Mesenchymal stem cell (in vitro differentiated cells and primary cell): ENCODE measurements at regions not wholly inside any gene's neighbourhood (a gene's known extent, or its start where the extent isn't known, plus 50 kb on each side); places are given as distances from the start of the nearest gene placed in this dataset.

Experiments
- DNase-seq: peaks from one replicate; pipeline ENCODE4 v3.0.0-alpha.2; 2013
- H2AFZ ChIP-seq: one replicate; pipeline ENCODE4 v1.6.1; 2013; ENCODE audit warnings: low read depth, mild to moderate bottlenecking, control low read depth, inconsistent platforms, low read length, moderate library complexity
- H2AK5ac ChIP-seq: 2 replicates; pipeline ENCODE4 v1.6.1; 2013; ENCODE audit warnings: low read length, moderate library complexity, mild to moderate bottlenecking, inconsistent platforms; ENCODE audit not compliant: severe bottlenecking
- H2BK120ac ChIP-seq: one replicate; pipeline ENCODE4 v1.6.1; 2013; ENCODE audit warnings: low read depth, mild to moderate bottlenecking, inconsistent platforms, low read length, moderate library complexity
- H2BK12ac ChIP-seq, 2 experiments: one replicate each; pipeline ENCODE4 v1.6.1; 2013; ENCODE audit warnings: inconsistent platforms in 2 of 2, low read length in 2 of 2, mild to moderate bottlenecking in 2 of 2, moderate library complexity in 2 of 2, control low read depth in 1 of 2
- H2BK15ac ChIP-seq: one replicate; pipeline ENCODE4 v1.6.1; 2013; ENCODE audit warnings: mild to moderate bottlenecking, low read depth, inconsistent platforms; ENCODE audit not compliant: poor library complexity, severe bottlenecking
- H2BK5ac ChIP-seq: 2 replicates; pipeline ENCODE4 v1.6.1; 2013; ENCODE audit warnings: low read depth, mild to moderate bottlenecking, low read length, control low read depth, inconsistent platforms; ENCODE audit not compliant: poor library complexity, severe bottlenecking
- H3K14ac ChIP-seq, 2 experiments: one replicate each; pipeline ENCODE4 v1.6.1; 2013; ENCODE audit warnings: inconsistent platforms in 2 of 2, low read length in 2 of 2, control low read depth in 1 of 2, mild to moderate bottlenecking in 1 of 2, moderate library complexity in 1 of 2
- H3K18ac ChIP-seq, 2 experiments: one replicate each; pipeline ENCODE4 v1.6.1; 2013; ENCODE audit warnings: inconsistent platforms in 2 of 2, low read length in 2 of 2, control low read depth in 1 of 2, low read depth in 1 of 2, mild to moderate bottlenecking in 1 of 2
- H3K23ac ChIP-seq, 2 experiments: one replicate each; pipeline ENCODE4 v1.6.1; 2013; ENCODE audit warnings: inconsistent platforms in 2 of 2, low read length in 2 of 2, mild to moderate bottlenecking in 2 of 2, moderate library complexity in 2 of 2, control low read depth in 1 of 2
- H3K27ac ChIP-seq: 2 replicates; pipeline ENCODE4 v1.5.1; 2013; ENCODE audit warnings: mild to moderate bottlenecking, moderate library complexity, low read length, control low read depth, inconsistent platforms; ENCODE audit not compliant: poor library complexity, severe bottlenecking
- H3K27me3 ChIP-seq, 2 experiments: 2 replicates each; pipeline versions ENCODE4 v1.6.1 to v1.7.0; 2013; ENCODE audit warnings: low read length in 2 of 2, mild to moderate bottlenecking in 2 of 2, moderate library complexity in 2 of 2, control low read depth in 1 of 2, inconsistent platforms in 1 of 2; ENCODE audit not compliant: control insufficient read depth in 1 of 2, insufficient read depth in 1 of 2
- H3K36me3 ChIP-seq, 2 experiments: 2 replicates each; pipeline versions ENCODE4 v1.6.1 to v1.7.0; 2013; ENCODE audit warnings: low read length in 2 of 2, control low read depth in 1 of 2, inconsistent platforms in 1 of 2, low read depth in 1 of 2, mild to moderate bottlenecking in 1 of 2; ENCODE audit not compliant: insufficient read depth in 2 of 2, control insufficient read depth in 1 of 2
- H3K4ac ChIP-seq, 2 experiments: one replicate each; pipeline ENCODE4 v1.6.1; 2013; ENCODE audit warnings: inconsistent platforms in 2 of 2, low read length in 2 of 2, mild to moderate bottlenecking in 2 of 2, moderate library complexity in 2 of 2, control low read depth in 1 of 2, low read depth in 1 of 2
- H3K4me1 ChIP-seq: 2 replicates; pipeline ENCODE4 v1.6.1; 2013; ENCODE audit warnings: low read depth, low read length, control low read depth; ENCODE audit not compliant: control insufficient read depth, insufficient read depth
- H3K4me2 ChIP-seq: 2 replicates; pipeline ENCODE4 v1.6.1; 2013; ENCODE audit warnings: low read length, mild to moderate bottlenecking, inconsistent platforms; ENCODE audit not compliant: poor library complexity, severe bottlenecking
- H3K4me3 ChIP-seq, 2 experiments: 2 replicates each; pipeline versions ENCODE4 v1.5.1 to v1.7.0; 2013; ENCODE audit warnings: low read length in 2 of 2, mild to moderate bottlenecking in 2 of 2, control low read depth in 1 of 2, low read depth in 1 of 2; ENCODE audit not compliant: insufficient read depth in 1 of 2
- H3K79me1 ChIP-seq: replicated peaks from 2 replicates; pipeline ENCODE4 v1.6.1; 2013; ENCODE audit warnings: mild to moderate bottlenecking, control low read depth, low read length, inconsistent platforms; ENCODE audit not compliant: poor library complexity, severe bottlenecking
- H3K9ac ChIP-seq: 2 replicates; pipeline ENCODE4 v1.7.0; 2013; ENCODE audit warnings: mild to moderate bottlenecking, low read length, moderate library complexity
- H3K9me3 ChIP-seq: 2 replicates; pipeline ENCODE4 v1.7.0; 2013; ENCODE audit warnings: mild to moderate bottlenecking, low read length; ENCODE audit not compliant: control insufficient read depth
- H4K8ac ChIP-seq: one replicate; pipeline ENCODE4 v1.6.1; 2013; ENCODE audit warnings: inconsistent platforms, mild to moderate bottlenecking, low read length, moderate library complexity
- H4K91ac ChIP-seq: one replicate; pipeline ENCODE4 v1.6.1; 2013; ENCODE audit warnings: mild to moderate bottlenecking, low read length, inconsistent platforms
- WGBS: methylation state at CpG from one replicate; pipeline ENCODE4 v1.1.7; 2013; ENCODE audit warnings: mixed read lengths; 5-methylcytosine and 5-hydroxymethylcytosine counted together

- Histone ChIP-seq H3K23ac (no peak overlapping the region), H3K18ac (no peak overlapping the region), H3K9ac (no peak overlapping the region), H3K27ac (no peak overlapping the region), H3K4me2 (no peak overlapping the region), H2BK15ac (no peak overlapping the region), H3K27me3 (no peaks in the 10 kb centered on the region), H4K91ac (no peak overlapping the region), H2BK12ac (no peak overlapping the region), H3K36me3 (no peaks in the 10 kb centered on the region), H3K4me3 (no peak overlapping the region), H3K14ac (no peak overlapping the region), H4K8ac (no peak overlapping the region), H2AK5ac (no peak overlapping the region), H3K4ac (no peak overlapping the region), H3K9me3 (no peaks in the 10 kb centered on the region), H3K4me1 (no peaks in the 10 kb centered on the region), H3K79me1 (no peaks in the 10 kb centered on the region), H2BK5ac (no peak overlapping the region), H2BK120ac (no peak overlapping the region), H2AFZ (no peak overlapping the region)
- peak; percentile 76 for DNase-seq
- WGBS, result 63% methylated on average over 4 of the region's 5 CpGs
These were observed 207.4 kb downstream of the TMA16 start for GRCh38 chr4:163701916-163702315.

GRCh38 chr4:163702736-163703135, 208.2 kb downstream of the TMA16 start:
- Histone ChIP-seq H3K4ac (no peak overlapping the region), H3K27ac (no peak overlapping the region), H2AFZ (no peak overlapping the region), H3K27me3 (no peaks in the 10 kb centered on the region), H3K79me1 (no peaks in the 10 kb centered on the region), H2BK12ac (no peak overlapping the region), H3K18ac (no peak overlapping the region), H3K9me3 (no peaks in the 10 kb centered on the region), H3K4me3 (no peak overlapping the region), H3K14ac (no peak overlapping the region), H3K4me1 (no peaks in the 10 kb centered on the region), H2BK15ac (no peak overlapping the region), H3K23ac (no peak overlapping the region), H4K91ac (no peak overlapping the region), H2AK5ac (no peak overlapping the region), H3K9ac (no peak overlapping the region), H2BK5ac (no peak overlapping the region), H3K36me3 (no peaks in the 10 kb centered on the region), H2BK120ac (no peak overlapping the region), H4K8ac (no peak overlapping the region), H3K4me2 (no peak overlapping the region)
- 93% methylated on average over 4 of the region's 4 CpGs for WGBS
- DNase-seq, result no peak

GRCh38 chr4:163703251-163703650, 208.8 kb downstream of the TMA16 start:
- H3K79me1 ChIP-seq, result no peaks in the 10 kb centered on the region
- no peak overlapping the region for H2AK5ac ChIP-seq
- H3K9me3 ChIP-seq, result no peaks in the 10 kb centered on the region
- H2BK12ac ChIP-seq, result no peak overlapping the region
- no peak for DNase-seq
- WGBS, result 29% methylated on average over 1 of the region's 1 CpG
- H3K18ac ChIP-seq, result no peak overlapping the region
- H2BK120ac ChIP-seq, result no peak overlapping the region
- no peak overlapping the region for H3K27ac ChIP-seq
- no peaks in the 10 kb centered on the region for H3K36me3 ChIP-seq
- H3K4me1 ChIP-seq, result no peaks in the 10 kb centered on the region
- H2BK5ac ChIP-seq, result no peak overlapping the region
- no peaks in the 10 kb centered on the region for H3K27me3 ChIP-seq
- no peak overlapping the region for H2BK15ac ChIP-seq
- no peak overlapping the region for H3K4me2 ChIP-seq
- H4K91ac ChIP-seq, result no peak overlapping the region
- H3K9ac ChIP-seq, result no peak overlapping the region
- H4K8ac ChIP-seq, result no peak overlapping the region
- no peak overlapping the region for H3K23ac ChIP-seq
- H3K4ac ChIP-seq, result no peak overlapping the region
- no peak overlapping the region for H3K4me3 ChIP-seq
- no peak overlapping the region for H3K14ac ChIP-seq
- no peak overlapping the region for H2AFZ ChIP-seq

- H3K14ac ChIP-seq, result no peak overlapping the region
- H3K18ac ChIP-seq, result no peak overlapping the region
- H2BK12ac ChIP-seq, result no peak overlapping the region
- H3K4ac ChIP-seq, result no peak overlapping the region
- no peak overlapping the region for H3K4me3 ChIP-seq
- no peak overlapping the region for H2AFZ ChIP-seq
- H3K4me1 ChIP-seq, result no peaks in the 10 kb centered on the region
- H3K36me3 ChIP-seq, result no peaks in the 10 kb centered on the region
- no peak overlapping the region for H3K27ac ChIP-seq
- H2BK15ac ChIP-seq, result no peak overlapping the region
- H2BK120ac ChIP-seq, result no peak overlapping the region
- no peak overlapping the region for H4K91ac ChIP-seq
- no peaks in the 10 kb centered on the region for H3K79me1 ChIP-seq
- H3K9ac ChIP-seq, result no peak overlapping the region
- no peak overlapping the region for H3K23ac ChIP-seq
- no peaks in the 10 kb centered on the region for H3K9me3 ChIP-seq
- H3K27me3 ChIP-seq, result no peaks in the 10 kb centered on the region
- no peak overlapping the region for H2BK5ac ChIP-seq
- no peak overlapping the region for H2AK5ac ChIP-seq
- H3K4me2 ChIP-seq, result no peak overlapping the region
- DNase-seq, result no peak
- H4K8ac ChIP-seq, result no peak overlapping the region
These were observed 213.4 kb downstream of the TMA16 start for GRCh38 chr4:163707873-163708272.
